ENCODE measurements at regions not wholly inside any gene's neighbourhood (a gene's known extent, or its start where the extent isn't known, plus 50 kb on each side); places are given as distances from the start of the nearest gene placed in this dataset.
"Not testable (repeated sequence)": the region's sequence is repeated elsewhere in the genome, so short reads cannot be mapped to it uniquely, and the experiment has no call there.

DNA sequence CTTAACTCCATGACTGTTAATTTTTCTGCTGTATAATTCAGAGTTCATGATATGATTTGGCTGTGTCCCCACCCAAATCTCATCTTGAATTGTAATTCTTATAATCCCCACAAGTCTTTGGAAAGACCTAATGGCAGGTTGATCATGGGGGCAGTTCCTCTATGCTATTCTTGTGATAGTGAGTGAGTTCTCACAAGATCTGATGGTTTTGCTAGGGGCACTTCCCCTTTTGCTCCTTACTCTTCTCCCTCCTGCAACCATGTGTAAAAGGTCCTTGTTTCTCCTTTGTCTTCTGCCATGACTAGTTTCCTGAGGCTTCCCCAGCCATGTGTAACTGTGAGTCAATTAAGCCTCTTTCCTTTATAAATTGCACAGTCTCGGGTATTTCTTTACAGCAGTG, 1751.9 kb downstream of the ARAP2 start:
- no peak for DNase-seq (ENCODE audit: low read depth)

DNA sequence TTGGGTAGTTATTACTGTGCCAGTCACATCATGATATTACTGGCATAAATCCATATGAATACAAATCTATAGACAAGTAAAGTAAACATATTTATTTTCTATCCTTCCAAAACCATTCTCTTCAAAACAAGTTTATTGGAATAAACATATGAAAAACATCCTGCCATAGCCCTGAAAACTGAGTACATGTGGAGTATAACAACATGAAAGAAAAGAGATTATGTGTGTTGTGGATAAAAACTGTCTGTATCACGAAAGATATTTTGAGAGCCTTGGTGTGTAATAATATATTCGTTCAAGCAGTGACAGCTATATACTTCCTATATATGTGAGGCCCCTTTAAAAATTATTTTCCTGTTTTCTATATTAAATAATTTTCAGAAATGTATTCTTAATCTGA, 1742.2 kb downstream of the ARAP2 start:
- DNase-seq (ENCODE audit: low read depth) = no peak

DNA sequence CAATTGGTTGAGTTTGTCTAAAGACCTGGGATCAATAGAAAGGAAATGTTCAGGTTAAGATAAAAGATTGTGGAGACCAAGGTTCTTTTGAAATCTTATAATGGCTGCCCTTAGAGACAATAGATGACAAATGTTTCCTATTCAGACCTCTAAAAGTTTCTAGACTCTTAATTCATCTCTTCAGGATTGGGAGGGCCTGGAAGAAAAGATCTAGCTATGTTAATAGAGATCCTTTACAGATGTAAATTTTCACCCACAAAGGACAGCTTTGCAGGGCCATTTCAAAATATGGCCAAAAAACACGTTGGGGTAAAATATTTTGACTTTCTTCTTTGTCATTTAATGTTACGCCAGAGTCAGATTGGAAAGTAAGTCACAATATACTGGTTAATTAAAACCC, 1739.6 kb downstream of the ARAP2 start:
- not testable (repeated sequence) for DNase-seq (ENCODE audit: low read depth)

DNA sequence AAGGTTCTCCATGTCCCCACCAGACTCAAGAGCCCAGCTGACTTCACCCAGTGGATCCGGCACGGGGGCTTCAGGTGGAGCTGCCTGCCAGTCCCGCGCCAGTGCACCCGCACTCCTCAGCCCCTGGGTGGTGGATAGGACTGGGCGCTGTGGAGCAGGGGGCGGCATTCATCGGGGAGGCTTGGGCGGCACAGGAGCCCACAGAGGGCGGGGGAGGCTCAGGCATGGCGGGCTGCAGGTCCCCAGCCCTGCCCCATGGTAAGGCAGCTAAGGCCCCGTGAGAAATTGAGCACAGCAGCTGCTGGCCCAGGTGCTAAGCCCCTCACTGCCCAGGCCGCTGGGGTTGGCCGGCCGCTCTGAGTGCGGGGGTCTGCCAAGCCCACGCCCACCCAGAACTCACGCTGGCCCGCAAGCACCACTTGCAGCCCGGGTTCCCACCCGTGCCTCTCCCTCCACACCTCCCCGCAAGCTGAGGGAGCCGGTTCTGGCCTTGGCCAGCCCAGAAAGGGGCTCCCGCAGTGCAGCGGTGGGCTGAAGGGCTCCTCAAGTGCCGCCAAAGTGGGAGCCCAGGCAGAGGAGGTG, 1737.7 kb downstream of the ARAP2 start:
- not testable (repeated sequence) for DNase-seq (ENCODE audit: low read depth)

DNA sequence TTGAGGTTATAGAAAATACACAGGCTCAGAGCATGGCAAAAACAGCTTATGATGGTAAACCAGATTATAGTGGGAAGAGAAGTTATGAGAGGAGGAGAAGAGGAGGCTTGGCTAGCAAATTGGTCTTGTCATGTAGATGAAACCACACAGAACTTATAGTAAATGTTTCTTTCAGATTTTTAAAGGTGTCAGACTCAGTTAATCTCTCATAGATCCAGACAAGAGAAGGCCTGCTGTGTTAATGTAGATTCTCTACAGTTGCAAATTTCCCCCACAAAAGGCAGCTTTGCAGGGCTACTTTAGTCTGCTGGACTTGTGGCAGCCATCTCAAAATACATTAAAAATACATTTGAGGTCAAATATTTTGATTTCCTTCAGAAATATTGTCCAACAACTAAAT, 1731.7 kb downstream of the ARAP2 start:
- DNase-seq (ENCODE audit: low read depth) = no peak

DNA sequence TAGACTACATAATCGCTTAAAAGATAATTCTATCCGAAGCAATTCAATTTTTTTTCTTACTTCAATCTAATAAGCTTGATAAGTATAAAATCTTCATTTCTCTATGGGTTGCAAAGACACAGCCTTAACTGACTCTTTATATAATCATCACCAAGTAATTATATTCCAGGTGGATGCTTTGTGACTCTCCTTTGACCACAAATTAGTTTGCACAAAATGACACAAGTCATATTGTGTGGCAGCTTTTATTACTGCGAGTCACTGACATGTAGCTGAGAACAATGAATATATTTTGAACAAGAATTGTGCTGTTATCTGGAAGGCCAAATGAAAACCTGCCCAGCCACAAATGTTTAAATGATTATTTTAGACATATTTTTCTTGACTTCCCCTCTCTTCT, 1727.8 kb downstream of the ARAP2 start:
- no peak for DNase-seq (ENCODE audit: low read depth)

DNA sequence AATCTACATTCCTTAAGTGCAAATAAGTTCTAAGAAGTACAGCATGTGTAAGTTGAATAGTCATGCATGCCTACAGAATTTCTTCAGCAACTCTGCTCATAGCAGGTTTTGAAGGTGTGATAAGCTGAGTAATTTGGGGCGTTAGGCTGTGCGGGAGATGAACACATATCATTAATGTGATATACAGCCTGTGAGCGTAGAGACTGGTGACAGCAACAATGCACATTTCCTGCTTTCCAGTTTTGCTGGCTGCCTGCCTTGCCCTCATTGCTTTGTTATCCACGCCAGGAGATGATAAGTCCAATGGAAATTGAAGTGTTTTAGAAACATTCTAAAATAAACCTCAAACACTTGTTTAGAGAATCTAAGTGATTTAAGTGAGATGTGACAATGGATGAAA, 1709.4 kb downstream of the ARAP2 start:
- DNase-seq (ENCODE audit: low read depth) = no peak

DNA sequence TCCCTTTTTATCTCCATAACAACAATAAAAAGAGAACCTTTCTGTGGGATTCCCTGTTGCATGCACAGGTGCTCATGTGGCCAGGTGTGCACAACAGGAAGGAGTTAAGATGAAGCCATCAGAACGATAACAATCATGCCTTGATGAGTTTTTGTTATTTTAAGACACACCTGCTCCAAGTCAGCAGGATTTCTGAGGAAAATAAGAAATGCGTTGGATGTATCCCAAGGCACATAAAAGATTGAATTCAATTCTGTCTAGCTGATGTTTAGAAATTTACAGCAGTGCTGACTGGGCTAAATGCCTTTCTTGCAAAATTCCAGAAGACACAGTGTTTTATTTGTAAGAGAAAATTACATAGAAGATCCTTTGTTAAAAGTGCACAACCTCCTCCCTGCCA, 1678.2 kb downstream of the ARAP2 start:
- no peak for DNase-seq (ENCODE audit: low read depth)

DNA sequence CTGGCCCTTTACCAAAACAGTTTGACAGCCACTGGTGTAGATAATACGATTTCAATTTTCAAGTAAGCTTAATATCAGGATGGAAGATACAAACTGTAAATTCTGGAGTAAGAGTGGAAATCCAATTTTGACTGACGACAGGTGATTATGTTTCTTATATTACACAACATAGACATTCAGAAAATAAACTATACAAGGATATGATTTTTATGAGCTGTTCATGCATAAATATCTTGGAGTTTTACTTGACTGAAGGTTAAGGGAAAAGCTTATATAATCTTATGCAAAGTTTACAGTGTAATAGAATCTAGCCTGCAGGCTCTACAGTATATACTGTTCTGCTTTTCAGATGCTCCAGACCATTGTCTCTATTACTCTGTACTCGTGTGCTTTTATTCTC, 1672.3 kb downstream of the ARAP2 start:
- no peak for DNase-seq (ENCODE audit: low read depth)

DNA sequence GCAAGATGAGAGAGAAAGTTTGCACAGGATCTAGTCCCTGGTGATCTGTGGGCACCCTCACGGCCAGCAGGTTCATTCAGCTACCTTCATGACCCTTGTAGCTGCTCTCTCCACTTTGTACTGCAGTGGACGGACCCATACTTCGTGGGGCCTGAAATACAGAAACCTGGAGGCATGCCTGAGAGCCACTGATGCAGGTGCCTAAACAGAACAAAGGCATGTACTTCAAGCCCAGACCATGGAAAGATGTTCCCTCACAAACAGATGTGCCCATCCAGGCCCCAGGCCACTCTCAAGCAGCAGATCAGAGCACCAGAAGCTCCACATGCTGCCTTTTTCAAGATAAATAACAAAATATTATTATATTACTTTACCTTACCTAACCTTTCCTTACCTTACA, 1629.0 kb downstream of the ARAP2 start:
- no peak for DNase-seq (ENCODE audit: low read depth)

DNA sequence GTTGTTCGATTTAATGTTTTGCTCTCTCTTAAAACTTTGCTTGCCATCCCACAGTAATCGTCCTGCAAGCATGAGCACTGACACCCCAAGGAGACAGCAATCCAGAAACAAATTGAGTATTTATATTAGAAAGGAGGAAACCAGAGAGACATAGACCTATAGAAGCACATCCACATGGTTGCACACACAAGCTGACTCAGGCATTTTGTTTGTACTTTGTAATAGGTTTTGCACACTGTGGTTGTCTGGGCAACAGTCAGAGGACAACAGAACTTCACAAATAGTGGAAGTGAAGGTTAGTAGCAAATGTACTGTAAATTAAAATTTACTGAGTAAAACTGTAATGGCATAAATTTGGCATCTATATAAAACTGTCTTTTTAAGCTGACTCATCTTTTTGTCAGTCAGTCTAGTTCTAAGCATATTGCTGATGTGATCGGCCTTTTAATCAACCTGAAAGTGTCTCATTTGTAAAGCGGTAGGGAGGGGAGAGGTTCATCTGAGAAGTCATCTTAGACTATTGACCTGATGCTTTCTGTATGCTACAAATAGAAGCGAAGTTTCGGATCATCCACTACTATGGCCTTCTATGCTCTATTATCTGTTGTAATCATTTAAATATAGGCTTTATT, 1624.7 kb downstream of the ARAP2 start:
- no peak for DNase-seq (ENCODE audit: low read depth)

DNA sequence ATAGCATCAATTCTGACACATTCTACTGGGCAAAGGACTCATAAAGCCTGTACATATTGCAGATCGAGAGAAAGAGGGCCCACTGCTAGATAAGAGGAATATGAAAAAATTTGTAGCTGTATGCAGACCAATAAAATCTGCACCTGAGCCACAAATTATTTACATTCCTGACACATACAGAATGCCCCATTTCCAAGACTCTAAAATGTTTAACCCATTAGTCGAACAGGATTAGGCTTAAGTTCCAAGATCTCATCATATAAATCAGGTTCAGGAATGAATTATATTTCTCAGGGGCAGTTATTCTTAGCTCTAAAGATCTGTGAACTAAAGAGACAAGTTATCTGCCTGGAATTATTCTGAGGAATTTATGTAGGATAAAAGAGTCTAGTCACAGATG, 1615.8 kb downstream of the ARAP2 start:
- no peak for DNase-seq (ENCODE audit: low read depth)

DNA sequence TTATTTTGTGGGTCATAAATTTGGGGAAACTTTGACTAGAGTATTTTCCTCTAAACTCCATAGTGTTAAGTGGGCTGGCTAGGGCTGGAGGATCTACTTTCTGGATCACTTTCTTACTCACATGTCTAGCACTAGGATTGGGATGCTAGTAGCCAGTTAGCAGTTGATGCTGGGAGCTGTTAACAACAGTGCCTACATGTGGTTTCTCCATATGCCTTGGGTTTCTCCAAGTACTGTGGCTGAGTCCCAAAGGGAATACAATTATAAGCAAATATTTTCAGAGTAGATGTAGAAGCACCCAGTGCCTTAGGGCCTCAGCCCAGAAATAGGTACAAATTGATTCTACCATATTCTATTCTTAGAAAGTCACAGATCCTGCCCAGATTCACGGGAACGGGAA, 1614.9 kb downstream of the ARAP2 start:
- DNase-seq (ENCODE audit: low read depth) = no peak

DNA sequence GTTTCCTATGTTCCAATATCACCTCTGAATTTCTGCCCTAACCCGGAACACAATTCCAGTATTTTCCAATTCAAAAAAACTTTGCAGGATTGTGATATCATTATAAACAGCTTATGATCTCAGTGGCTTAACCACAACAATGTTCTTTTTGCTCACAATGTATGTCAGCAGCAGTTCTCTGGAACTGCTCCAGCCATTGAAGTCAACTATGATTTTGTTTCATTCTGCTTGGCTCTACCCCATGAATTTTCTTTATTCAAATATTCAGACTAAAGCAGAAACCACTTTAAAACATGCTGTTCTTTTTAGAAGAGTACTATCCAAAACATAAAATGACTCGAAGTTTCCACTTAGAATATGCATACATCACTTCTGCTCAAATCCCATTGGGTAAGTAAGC, 1611.1 kb downstream of the ARAP2 start:
- DNase-seq (ENCODE audit: low read depth) = no peak

DNA sequence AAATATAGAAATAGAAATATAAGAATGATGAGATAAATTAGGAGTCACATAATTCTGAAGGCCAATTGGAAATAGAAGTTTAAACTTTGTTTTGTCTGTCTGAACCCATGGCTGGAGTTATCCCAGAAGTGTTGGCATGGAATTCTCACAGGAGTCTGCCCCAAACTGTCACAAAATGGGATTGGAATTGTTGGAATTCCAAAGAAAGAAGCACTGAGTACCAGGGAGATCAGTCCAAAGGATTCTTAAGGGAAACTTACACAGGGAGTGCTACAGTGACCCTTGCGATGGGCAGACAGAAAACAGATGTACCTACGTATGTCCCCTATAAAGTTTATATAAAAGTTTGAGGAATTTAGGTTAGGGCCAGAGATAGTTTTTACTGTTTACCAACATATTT, 1607.7 kb downstream of the ARAP2 start:
- no peak for DNase-seq (ENCODE audit: low read depth)

DNA sequence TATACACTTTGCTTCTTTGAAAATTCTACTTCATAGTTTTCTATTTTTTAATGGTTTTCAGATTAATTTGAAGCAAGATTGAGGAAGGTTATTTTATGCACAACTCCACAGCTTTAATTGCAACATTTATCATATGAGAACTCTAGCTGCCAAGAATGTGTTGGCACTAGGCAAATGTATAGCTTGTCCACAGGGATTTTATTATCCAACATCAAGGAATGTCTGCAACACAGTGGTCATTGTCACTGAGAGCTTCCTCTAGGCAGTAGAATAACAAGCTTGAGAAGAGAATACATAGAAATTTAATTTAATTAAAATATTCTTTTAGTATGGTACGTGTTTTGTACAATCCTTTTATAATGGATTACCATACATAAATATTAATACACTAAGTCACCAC, 1600.8 kb downstream of the ARAP2 start:
- no peak for DNase-seq (ENCODE audit: low read depth)

DNA sequence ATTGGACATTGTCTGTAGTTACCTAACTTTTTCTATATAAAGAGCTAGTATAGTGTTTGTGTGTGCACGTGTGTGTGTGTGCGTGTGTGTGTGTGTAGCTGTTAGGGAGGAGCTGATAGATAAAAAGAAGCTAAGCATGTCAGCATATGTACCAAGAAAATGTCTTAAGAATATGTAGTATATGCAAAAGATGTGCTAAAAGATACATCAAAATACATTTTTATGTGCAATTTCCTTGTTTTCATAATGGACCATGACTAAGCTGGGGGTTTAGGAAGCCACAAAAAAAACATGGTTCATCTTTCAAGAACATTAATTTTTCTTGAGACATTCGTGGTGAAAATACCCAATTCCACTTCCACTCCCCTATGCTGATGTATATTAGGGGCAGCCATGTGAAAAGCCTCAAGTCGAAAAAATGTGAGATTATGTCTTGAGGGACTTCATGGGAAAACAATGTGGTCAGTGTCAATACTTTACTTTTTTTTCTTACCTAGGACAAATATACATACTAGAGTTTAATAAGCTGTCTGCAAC, 1599.7 kb downstream of the ARAP2 start:
- DNase-seq (ENCODE audit: low read depth) = no peak

DNA sequence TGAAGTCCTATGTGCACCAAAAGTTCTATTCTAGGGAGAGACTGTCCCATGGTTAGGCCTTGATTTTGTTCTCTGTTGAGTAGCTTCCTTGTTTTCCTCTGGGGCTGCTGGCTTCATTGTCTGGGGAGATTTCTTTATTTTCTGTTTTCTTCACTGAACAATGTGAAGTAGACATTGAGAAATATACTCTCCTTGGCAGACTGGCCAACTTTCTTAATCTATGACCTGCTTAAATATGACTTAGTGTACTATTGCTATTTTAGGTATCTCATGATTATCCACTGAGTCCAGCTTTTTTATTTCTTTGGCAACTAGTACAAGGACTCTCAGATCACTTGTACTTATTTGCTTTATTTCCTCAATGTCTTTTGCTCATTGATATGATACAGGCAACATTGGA, 1594.6 kb downstream of the ARAP2 start:
- no peak for DNase-seq (ENCODE audit: low read depth)

DNA sequence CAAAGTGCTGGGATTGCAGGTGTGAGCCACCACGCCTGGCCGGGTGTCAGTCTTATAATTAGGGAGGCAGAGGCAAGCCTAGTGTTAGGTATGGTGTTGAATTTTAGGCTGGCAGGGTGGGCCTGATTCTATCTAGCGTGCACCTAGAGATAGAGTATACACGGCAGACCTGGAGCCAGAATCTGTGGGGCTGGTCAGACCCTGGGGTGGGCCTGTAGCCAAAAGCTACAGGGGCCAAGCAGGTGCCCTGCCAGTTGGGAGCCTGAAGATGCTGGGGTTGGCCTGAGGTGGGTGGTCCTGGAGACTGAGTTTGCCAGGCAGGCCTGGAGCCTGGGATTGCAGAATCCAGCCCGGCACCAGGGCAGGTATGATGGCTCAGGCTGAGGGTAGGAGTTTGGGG, 1580.3 kb downstream of the ARAP2 start:
- DNase-seq (ENCODE audit: low read depth) = no peak

DNA sequence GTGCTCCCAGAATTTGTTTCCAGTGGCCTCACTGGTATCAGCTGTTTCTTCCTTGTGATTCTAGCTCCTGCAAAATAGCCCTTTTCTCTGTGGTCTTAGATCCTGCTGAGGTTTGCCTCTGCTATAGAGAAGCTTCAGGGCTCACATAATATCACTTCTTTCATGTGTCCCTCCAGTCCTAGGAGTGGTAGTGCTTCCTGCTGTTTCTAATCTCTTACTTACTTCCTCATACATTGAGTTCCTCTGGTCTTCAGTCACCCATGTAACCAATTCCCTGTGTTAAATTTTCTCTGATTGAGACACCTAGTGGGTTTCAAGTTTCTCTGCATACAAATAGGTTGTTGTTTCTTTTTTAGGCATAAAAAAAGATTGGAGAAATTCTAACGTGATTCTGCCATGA, 1567.9 kb downstream of the ARAP2 start:
- DNase-seq (ENCODE audit: low read depth) = no peak

DNA sequence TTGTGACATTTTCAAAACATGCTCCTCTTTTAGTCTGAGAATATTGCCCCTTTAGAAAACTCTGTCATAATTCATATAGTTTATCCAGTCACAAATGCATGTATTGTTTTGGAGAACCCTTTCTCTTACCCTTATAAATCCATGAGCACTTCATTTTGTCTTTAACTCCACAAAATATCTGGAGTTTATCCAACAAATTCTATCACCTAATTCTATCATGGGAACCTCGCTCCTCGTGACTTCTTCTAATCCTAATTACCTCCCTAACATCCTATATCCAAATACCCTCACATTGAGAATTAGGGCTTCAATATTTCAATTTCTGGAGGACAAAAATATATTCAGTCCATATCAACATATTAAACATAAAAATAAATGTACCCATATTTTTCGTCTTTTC, 1565.9 kb downstream of the ARAP2 start:
- DNase-seq (ENCODE audit: low read depth) = no peak

DNA sequence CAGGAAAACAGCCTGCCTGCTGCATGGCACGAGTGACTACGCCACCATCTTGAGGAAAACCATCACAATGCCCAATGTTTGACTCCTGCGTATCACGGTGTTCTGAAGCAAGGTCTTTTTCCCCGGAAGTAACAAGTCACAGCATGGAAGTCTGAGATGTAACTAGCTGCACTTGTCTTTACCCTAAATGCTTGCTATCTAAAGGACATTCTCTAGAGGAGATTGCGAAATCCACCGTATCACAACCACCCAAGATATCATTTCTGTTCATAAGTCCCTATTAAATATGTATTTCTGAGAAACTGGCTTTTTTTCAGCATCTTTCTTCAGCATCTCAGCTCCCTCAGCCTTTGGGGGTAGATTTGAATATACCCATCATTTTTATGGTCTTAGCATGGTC, 1565.1 kb downstream of the ARAP2 start:
- DNase-seq (ENCODE audit: low read depth) = no peak

DNA sequence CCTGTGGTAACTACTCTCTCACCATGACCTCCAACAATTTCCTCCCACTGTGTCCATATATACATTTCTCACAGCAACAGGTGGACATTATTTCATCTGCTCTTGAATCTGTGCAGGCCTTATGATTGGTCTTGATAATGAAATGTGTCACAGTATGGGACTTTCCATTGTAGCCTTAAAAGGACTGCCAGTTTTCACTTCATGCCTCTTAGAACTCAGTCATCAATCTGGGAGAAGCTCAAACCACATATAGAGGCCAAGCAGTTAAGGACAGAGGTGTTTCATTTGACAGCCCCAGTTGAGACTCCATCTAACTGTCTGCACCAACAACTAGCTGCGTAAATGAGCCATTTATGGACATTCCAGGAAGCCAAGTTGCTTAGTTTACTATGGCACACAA, 1534.8 kb downstream of the ARAP2 start:
- DNase-seq (ENCODE audit: low read depth) = no peak

DNA sequence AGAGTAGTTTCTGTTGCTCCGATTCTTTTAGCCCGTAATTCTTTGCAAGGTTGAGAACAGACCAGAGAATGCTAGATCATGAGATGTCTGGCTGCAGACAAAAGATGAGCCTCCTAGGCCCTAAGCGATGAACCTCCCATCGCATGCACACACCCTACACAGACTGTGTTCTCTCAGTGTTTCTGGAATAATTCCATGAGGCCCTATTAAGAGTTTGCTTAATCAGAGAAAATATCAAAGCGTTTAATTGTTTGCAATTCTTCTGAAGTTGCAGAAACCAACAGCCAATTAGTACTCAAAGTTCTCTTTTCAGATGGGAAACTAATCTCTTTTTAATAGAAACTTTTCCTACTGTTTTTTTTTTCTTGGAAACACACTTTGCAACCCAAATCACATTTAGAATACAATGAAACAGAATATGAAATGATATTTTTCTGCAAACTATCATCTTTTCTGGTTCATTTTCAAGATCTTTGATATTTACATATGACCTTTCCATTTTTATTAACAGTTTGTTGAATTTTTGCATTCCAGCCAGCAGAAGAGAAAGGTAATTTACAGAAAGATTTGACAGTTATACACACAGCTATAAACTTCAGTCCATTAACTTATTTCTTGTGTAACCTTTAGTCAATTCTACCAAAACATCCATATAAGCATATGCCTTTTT, 1525.6 kb downstream of the ARAP2 start:
- no peak for DNase-seq (ENCODE audit: low read depth)

Data from stromal cell of bone marrow (primary cell).